GM21737 (cell line): ENCODE measurements at regions not wholly inside any gene's neighbourhood (a gene's known extent, or its start where the extent isn't known, plus 50 kb on each side); places are given as distances from the start of the nearest gene placed in this dataset.

Experiments used
- ATAC-seq: cut with Tn5 transposase; IDR thresholded peaks from one replicate; pipeline ENCODE4 v1.9.1; 2021; ENCODE audit warnings: mild to moderate bottlenecking, moderate library complexity; ENCODE audit not compliant: unreplicated experiment

DNA sequence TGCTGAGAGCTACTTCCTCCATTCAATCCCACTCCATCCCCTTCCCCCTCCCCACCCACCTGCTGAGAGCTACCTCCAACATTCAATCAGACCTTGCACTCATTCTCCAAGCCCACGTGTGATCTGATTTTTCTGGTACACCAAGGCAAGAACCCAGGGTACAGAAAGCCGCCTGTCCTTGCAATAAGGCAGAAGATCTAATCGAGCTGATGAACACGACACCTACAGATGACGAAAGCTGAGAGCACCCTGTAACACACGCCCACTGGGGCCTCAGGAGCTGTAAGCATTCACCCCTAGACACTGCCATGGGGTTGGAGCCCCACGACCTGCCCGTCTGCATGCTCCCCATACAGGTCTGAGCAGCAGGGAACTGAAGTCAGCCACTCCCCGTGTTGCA lies 58.3 kb downstream of the TRIML1 start:
- no peak for ATAC-seq

DNA sequence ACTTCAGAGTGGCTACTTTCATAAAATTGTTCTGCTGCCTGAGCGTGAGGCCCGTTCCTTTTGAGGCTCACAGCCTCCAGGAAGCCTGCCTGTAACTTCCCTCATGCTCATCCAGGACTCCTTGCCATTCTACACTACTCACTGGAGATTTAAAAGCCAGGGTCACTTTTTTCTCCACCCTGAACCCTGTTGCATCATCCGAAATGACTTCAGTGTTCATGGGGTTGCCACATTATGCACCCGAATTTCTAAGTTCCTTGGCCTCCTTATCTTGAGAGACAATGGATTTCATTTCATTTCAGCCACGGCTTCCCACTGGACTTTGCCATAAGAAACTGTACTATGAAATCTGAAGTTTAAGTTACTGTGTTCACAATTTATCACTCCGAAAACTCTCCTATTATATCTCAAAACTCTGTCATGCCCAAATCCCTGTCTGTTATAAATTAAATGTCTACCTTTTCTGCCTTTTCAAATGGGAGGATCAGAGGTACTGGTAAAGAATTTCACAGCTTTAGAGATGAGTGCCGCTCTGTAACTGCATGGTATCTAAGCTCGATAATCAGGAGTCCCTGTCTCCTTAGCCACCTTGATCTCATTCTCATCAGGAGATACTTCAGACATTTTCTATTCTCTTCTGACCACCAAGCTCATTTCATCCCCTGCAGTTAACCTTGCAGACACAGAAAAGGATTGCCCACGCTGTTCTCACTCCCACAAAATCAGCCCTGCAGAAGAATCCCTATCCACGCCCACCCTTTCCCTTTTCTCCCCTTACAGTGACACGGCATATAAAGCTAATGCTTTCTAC lies 59.9 kb downstream of the TRIML1 start:
- ATAC-seq: no peak

DNA sequence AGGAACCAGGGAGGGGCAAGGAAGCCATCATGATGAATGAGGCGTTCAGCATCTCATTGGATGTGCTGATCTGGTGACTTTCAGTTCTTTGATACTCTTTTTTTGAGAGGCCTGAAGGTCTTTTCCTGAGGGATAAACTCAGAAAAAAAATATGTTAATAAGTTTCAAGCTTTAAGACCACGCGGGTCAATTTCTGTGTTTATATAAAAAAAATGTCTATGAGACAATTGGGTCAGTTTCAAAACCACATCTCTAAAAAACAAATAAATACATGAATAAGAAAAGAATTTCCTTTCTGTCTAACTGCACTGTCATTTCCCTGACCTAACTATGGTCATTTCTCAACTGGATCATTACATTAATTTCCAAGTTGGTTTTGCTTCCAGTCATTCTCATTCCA lies 62.6 kb downstream of the TRIML1 start:
- ATAC-seq: no peak

DNA sequence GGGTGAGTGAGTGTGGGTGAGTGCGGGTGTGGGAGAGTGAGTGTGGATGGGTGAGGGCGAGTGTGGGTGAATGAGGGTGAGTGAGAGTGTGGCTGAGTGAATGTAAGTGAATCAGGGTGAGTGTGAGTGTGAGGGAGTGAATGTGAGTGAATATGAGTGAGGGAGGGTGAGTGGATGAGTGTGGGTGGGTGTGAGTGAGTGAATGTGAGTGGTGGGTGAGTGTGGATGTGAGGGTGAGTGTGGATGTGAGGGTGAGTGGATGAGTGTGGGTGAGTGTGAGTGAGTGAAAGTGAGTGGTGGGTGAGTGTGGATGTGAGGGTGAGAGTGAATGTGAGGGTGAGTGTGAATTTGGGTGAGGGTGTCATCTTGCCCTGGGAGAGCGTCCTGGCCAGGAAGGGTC lies 67.5 kb downstream of the TRIML1 start:
- no peak for ATAC-seq

DNA sequence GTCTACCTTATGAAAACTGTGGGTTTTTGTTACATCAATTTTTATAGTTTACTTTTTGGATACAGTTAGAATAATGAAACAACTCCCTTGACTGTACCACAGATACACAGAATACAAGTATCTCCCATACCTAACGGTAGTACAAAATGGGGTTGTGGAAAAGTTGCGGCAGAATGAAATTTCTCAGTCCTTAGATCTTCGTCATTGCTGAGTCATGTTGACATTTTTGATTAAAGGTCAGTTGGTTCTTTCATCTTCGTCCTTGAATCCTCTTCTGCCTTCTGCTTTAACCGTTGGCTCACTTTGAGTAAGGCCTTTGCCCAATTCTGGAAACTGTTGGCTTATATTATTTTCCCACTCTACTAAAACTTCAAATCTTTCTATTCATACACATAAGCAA lies 75.6 kb downstream of the TRIML1 start:
- no peak for ATAC-seq

DNA sequence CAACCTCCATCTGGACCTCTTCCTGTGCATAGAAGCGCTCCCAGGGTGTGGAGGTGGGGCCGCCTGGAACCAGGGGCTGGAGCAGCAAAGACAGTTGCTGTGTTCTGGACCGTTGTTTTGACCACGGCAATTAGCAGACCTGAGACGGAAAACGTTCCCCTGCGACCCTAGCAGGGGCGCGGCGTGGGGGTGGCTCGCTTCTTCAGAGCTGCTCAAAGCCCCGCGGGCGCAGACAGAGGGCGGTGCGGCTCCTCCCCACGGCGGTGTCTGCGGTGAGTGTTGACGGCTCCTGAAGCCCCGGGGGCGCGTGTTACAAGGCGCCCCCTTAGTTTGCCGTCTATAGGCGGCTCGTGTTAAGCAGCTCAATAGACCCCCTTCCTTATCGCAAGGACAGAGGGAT lies 79.2 kb downstream of the TRIML1 start:
- ATAC-seq: no peak

DNA sequence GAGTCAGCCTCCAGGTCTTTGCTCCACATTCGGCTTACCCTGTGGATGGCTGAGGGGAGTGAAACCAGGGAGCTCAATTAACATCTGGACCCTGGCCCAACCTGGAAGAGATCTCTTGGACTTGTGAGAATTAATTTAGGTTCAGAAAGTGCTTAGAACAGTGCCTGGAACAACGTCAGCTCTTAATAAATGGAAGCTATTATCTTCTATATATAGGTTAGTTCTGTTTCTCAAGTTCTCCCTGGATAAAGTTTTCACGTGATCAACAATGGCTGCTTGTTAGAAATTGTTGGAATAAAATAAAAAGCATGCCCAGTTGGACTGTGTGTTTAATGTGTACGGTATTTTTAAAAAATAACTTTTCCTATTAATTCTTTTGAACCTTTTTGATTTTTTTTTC lies 80.8 kb downstream of the TRIML1 start:
- ATAC-seq: no peak

DNA sequence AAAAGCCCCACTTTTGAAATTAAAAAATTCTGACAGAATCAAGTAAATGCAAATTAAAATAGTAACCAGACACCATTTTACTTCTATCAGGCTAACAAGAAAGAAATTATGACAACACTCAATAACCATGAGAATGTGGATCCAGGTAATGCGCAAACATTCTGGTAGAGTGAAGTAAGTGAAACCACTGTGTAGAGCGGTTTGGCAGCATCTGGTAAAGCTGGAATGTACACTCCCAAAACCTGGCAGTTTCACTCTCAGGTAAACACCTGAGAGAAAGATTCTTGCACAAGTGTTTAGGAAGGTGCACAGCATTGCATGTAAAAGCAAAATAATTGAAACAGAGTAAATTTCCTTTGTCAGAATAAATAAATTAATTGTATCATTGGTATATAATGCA lies 81.8 kb downstream of the TRIML1 start:
- ATAC-seq: no peak

DNA sequence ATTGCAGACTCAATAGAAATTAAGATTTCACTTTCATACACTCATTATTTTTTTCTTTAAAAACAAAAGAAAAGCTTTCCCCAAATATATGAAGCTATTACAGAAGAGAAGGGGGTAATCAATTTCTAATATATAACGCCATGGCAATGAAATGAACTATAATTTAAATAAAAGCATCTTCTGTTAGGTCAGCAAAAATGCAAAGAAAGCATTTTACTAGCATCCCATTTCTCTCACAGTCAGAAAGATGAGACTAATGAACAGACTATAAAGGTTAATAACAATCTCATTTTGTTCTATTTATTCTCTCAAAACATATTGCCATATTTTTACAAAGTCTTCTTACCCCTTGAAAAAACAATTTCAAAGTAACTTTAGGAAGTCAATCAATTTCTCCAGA lies 89.0 kb downstream of the TRIML1 start:
- no peak for ATAC-seq

DNA sequence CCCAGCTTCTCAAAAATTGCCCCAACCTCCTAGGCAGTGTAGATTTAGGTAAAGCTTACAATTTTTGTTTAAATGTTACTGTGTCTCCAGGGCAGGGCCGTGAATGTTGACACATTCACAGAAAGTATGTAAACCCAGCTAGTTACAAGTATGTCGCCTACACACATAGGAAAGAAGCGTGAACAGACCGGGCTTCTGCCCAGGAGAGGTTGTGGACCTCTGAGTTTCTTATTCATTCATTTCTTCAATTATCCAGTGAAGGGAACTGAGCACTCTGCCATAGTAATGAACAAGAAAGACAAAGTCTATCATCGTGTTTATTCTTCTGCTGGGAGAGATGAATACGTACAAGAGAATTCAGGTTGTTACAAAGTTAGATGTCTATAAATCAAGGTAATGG lies 93.2 kb downstream of the TRIML1 start:
- ATAC-seq: no peak

DNA sequence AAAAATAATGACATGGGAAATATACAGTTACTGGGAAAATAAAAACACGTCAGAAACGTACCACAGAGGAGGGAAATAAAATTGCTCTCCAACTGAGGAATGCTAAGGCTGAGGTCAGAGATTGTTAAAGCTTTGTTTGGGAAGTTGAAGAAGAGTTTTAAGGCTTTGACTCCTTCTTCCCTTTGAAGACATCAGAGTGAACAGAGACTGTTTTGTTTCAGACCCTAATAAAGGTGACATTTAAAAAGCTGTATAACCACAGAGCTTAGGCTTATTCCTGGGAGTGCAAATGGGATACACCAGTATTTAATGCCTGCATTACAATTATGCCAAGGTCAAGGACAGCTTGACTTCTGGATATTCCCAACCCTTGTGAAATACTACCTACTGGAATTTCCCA lies 102.8 kb downstream of the TRIML1 start:
- ATAC-seq: no peak

DNA sequence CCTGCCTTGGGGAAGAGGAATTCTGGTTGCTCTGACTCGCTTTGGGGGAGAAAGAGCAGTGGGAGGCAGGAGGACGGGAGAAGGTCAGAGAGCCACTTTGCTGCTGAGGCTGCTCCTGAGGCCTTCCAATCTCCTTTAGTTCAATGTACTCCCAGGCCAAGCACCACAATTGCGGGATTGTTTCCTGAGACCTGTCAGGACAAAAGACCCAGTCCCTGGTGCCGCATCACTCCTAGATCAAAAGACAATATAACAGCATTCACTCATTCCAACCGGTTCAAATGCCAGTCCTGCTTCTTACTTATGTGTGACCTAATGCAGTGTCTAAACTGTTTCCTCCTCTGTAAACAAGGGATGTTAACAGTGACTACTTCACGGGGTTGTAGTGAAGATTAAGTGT lies 106.4 kb downstream of the TRIML1 start:
- ATAC-seq: no peak

DNA sequence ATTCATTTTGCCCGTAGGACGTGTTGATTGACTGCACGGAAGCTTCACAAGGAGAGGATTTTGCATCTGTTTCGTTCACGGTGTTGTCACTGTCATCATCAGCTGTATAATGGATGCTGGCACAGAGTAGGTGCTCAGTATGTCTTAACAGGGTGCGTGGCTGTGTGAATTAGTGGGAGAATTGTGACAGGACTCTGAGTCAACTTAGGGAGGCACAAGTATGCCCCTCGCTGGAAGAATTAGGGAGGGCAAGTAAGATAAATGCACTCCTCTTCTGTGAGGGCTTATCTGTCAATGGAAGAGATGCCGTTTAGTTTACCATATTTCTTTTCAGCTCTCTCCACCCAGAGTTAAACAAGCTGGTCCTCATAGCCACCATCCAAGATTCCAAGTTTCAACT lies 107.2 kb downstream of the TRIML1 start:
- no peak for ATAC-seq

DNA sequence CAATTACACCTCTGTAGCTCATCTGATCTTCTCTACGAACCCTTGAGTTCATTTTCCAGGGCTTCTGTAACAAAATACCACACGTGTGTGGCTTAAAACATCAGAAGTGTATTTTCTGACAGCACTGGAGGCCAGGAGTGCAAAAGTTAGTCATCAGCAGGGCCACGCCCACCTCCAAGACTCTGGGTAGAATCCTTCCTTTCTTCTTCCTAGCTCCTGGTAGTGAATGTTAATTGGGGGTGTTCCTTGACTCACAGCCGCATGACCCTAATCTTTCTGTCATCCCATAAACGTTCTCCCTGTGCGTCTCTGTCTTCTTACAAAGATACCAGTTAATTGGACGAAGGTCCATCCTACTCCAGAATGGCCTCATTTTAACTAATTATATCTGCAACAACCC lies 115.0 kb downstream of the TRIML1 start:
- ATAC-seq: no peak

DNA sequence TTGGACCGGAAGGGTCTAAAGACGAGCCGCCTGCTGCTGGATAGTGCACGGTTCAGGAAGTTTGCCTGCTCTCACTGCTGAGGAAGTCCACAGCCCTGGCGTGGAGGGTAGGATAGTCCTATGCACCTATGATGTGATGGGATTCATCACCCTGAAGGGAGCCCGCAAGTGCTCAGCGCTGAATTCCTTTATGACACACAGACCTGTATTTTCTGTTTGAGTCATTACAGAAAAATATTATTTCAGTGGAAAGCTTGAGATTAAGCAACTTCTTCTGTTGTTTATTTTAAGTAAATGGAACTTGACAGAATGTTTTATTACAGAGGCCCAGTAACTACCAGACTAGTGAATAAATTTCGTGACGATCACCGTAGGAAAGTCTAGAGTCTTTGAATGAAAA lies 123.2 kb downstream of the TRIML1 start:
- ATAC-seq: no peak

DNA sequence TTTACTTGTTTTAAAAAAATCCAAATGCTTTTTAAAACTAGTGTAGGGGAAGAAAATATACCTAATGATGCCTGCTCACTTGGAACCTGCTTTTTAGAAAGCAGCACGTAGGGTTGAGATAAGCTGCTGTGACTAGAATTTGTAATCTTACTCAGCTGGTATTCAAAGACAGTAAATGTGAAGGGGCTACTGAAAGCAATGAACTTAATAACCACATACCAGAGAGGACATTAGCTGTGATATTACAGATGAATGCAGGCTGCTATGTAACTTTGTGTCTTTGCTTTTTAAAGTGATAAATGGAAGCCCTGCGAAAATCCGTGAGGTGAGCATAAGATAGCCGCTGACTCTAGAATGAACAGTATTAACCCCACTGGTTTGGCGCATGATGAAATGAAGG lies 124.1 kb downstream of the TRIML1 start:
- ATAC-seq: no peak

DNA sequence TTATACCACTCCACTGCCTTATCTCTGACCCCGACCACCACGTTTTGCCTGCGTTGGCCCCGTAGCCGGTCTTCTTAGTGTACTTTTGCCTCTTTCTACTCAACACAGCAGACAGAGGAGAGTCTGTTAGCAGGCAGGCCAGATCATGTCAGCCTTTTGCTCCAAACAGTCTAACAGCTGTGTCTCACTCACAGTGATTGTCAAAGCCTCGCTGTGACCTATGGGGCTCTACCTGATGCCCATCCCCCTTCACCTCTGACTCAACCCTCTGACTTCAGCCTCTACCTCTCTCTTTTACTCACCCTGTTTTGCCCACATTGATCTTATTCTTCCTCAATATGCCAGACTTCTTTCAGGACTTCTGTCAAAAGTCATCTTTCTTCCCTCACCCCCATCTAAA lies 127.1 kb downstream of the TRIML1 start:
- ATAC-seq: no peak

DNA sequence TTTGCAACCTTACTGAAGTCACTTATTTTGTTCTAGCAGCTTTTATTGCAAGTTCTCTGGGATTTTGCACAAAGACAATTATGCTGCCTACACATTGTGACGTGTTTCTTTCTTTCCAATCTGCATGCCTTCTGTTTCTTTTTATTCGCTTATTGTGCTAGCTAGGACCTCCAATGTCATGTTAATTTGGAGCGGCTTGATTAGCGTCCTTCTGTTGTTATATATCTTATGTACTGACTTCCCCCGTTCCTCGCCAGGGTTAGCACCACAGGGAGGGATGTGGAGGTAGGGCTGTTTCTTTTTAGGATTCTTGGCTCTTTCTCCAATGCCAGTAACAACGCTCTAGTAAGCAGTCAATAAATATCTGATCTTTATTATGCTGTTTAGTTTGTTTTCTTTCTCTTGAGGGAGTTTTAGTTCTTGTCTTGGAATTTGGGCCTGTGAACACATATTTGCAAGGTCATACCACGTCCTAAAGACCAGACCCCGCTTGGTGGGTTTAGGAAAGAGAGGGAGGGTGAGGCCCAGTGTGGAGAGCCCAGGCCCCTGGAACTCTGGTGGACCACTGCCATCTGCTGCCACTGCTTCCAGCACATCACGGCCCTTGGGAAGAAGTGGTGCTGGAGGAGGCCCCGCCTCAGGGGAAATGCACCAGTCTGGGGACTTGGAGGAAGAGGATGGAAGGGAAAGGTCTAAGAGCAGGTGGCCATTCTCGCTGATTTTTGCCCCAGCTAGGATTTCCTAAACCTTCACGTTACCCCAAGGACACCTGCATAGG lies 129.1 kb downstream of the TRIML1 start:
- no peak for ATAC-seq

DNA sequence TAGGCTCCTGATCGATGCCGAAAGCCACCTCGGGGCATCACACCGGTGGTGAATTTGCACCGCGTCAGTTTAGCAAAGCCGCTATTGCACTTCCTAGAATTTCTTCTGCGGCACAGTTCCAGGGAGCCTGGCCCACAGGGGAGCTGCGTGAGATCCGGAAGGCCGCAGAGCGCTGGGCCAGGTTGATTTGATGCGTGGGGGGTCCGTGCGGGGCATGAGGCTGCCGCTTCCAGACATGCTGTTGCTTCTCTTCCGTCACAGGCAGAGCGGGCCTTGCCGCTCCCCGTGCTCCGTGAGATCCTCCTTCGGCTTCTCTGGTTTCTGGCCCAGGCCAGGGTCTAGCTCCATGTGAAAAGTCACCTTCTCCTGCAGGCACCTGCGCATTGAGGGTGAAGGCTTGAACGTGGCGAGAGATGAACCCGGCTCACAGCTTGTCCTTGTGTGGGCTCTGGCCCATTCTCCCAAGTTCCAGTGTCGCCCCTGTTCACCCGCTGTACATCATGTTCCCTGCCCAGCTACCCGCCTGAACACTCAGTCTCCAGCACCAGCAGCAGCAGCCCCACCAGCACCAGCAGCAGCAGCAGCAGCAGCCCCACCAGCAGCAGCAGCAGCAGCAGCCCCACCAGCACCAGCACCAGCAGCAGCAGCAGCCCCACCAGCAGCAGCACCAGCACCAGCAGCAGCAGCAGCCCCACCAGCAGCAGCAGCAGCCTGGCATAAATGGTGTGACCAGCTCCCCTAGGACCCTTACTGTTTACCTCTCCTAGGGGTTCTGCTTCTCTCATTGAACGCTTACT lies 131.2 kb downstream of the TRIML1 start:
- no peak for ATAC-seq

DNA sequence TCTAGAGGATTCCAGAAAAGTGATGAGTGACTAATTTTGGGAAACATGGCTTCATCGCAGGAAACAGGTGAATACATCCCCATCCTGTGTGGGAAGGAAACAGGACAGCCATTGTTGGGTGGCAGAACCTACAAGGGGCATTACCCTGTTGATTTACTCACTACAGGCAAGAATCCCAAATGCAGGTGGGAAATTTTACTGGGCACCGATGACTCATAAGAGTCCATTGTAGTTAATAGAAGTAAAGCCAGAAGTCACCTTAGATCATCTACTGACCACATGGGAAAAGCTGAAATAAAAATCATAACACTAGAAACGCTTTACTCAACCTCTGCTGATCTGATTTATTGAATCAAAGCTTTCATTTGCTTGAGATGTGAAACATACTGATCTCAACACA lies 136.4 kb downstream of the TRIML1 start:
- no peak for ATAC-seq

DNA sequence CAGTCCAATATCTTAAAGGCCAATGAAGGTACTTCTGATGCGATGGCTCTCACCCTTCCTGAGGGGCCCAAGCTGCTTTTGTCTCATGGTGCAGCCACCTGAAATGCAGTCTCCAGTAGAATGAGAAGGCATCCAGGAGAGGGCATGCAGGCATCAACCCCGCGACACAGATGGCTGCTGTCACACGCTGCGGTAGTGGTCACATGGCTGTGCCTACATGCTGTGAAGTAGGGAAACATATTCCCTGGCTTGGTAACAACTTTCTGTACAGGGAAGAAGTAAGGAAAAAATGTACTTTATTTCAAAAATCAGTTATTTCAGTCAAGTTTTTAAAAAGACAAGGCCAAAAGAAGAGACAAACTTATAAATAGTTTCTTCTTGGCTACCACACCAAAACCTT lies 139.9 kb downstream of the TRIML1 start:
- no peak for ATAC-seq
